Fibroblast of skin of right quadriceps (primary cell): ENCODE measurements at regions not wholly inside any gene's neighbourhood (a gene's known extent, or its start where the extent isn't known, plus 50 kb on each side); places are given as distances from the start of the nearest gene placed in this dataset.
A peak's percentile ranks its signal among the peaks of the same experiment; 100 is the strongest.

Experiments used
- DNase-seq: peaks from one replicate; pipeline ENCODE4 v3.0.0-alpha.2; 2013

DNA sequence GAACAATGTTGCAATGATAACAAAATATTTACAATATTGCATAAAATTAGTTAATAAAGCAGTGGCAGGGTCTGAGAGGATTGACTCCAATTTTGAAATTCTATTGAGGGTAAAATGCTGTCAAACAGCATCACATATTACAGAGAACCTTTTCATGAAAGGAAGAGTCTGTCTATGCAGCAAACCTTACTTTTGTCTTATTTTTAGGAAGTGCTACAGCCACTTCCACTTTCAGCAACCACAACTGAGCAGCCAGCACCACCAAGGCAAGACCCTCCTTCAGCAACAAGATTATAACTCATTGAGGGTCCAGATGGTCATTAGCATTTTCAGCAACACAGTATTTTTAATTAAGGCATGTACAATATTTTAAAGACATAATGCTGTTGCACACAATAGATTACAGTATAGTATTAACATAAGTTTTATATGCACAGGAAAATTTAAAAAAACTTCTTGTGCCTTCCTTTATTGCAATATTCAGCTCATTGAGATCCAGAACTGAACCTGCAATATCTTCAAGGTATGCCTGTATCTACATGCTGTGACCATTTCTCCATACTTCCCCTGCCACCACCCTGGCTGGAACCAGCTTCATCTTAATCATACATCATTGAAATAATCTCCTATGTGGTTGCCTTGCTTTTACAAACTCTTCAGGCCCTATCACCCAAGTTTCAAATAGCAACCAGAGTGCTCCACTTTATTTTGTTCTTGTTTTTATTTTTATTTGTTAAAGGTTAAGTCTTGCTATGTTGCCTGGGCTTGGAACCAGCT, 711.2 kb downstream of the KCNA4 start:
- no peak for DNase-seq

DNA sequence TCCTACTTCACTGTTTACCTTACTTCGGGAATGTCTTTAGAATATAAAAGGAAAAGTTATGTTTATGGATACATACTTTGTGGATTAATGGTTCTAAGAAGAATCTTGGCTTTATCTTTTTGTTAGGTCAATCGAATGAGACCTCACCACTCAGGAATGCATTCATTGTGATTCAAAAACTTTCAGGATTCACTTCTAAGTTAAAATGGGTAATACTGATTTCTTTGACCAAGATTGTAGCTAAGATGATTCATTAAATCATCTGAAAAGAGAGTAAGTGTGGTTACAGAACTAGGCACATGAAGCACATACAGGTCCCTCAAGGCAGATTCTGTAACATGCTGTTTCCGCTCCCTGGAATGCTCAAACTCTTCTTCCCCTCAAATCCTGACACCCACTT, 716.4 kb downstream of the KCNA4 start:
- peak; percentile 89 for DNase-seq

DNA sequence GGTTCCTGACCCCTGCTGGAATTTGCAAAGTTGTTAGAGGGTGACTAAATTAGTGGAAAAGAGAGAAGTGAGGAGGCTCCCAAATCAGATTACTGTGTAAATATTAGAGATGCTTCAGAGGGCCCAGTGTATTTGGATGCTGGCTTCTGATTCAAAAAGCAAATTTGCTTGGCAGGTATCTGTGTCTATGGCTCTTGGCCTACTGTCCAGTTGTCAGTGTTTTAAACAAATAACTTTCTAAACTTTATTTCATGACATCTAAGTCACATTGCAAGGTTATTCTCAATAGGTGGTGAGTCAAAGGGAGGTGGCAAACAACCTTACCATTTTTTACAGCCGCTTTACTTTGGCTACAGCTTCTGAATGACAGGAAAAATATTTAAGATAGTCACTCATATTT, 720.1 kb downstream of the KCNA4 start:
- no peak for DNase-seq

DNA sequence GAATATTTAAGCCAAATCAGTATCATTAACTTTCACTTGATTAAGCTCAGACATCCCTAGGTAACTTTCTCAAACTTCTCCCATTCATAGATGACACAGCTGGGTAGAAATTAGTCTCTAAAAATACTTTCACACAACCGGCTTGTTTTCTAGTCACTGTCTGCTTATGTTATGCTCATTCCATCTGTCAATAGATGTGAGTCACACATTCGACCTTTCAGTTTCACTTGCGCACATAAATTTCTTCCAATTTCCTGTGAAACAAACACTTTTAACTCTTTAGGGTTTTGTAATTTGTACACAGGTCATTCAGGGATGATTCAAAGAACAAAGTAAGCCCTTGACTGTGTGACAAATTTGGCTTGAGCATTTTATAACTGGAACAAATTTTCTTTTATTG, 723.0 kb downstream of the KCNA4 start:
- peak; percentile 84 for DNase-seq

DNA sequence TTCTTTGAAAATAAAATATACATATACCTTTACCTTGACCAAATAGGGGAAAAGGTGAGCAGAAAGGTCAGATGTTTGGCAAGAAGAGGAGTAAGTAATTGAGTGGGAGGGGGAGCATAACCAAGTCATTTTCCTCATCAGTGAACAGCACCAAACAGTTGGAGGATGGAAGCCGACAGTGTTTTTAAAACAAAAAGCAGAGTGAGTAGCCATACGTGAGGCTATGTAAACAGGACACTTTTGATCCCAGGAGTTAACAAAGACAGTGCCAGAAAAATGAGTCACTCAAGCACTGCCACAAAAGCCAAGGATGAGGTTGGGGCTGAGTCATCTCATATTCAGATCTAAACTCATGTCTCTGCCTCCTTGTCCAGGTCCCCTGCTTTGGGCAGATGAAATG, 734.7 kb downstream of the KCNA4 start:
- peak; percentile 95 for DNase-seq

DNA sequence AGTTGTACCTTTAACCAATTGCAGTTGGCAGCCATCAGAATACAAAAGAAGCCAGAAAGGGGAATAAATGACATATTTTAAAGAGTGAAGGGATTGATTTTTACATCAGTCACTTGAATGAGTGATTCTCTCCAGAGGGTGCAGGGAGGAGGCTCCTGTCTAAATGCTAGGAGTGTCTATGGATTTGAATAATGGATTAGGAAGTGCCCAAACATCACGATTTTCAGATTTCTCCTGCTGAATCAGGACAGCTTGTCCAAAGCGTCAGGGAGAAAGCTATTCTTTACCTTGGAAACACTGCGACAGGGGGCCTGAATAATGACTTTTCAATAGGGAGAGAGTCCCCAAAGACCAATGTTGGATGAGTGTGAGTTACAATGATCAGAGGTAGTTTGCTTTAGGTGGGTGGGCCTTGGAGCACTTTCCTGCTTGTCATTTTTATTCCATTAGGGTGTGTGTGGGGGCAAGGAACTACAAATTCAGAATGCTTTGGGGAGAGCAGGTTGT, 735.5 kb downstream of the KCNA4 start:
- DNase-seq, result no peak

DNA sequence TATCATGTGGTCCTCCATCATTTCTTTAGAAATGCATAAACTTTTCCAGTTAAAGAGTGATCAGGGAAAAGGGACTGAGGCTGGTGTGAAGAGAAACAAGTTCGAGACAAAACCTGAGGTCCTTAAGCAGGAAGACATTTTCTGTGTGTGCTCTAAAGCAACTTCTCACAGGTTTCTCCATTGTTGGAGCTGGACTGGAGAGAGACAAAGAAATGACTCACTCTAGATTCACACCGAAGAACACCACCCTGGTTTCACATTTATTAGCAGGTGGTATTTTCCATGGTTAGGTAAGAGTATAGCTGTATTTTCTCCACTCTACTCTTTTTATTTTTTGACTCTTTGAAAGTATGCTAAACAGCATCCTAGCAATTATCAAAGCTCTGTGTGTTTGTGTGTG, 736.4 kb downstream of the KCNA4 start:
- DNase-seq, result no peak

DNA sequence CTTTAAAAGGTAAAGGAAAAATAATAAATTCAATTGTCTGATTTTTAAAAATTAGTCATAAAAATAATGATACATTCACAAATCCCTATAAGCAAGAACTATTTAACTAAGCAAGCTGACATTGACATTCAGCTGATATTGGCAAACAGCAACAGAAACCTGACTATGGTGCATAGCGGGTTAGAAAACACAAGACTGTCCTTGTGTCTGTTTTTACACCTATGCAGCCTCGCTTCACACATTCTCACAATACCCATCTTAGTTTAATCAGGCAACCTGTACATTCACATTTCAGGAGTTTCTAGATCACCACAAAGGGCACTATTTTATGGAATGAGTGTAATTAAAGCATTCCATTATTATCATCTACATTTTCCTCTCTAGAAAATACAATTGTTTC, 737.1 kb downstream of the KCNA4 start:
- DNase-seq, result no peak

DNA sequence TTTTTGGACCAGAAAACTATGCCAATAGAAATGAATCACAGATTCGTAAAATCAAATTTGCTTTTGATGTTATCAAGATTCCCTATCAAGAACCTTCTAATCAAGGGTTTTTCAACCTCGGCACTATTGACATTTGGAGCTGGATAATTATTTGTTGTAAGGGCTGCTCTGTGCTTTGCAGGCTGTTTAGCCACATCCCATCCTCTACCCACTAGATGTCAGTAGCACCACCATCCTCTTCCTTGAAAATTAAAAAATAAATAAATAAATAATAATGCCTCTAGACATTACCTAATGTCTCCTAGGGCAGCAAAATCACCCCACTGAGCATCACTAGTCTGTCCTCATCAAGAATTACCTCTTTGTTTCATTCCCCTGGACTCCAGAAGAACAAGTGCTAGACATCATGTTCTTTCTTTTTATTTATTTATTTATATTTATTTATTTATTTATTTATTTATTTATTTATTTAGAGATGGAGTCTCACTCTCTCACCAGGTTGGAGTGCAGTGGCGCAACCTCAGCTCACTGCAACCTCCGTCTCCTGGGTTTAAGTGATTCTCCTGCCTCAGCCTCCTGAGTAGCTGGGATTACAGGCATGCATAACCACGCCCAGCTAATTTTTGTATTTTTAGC, 744.7 kb downstream of the KCNA4 start:
- peak; percentile 36 for DNase-seq

DNA sequence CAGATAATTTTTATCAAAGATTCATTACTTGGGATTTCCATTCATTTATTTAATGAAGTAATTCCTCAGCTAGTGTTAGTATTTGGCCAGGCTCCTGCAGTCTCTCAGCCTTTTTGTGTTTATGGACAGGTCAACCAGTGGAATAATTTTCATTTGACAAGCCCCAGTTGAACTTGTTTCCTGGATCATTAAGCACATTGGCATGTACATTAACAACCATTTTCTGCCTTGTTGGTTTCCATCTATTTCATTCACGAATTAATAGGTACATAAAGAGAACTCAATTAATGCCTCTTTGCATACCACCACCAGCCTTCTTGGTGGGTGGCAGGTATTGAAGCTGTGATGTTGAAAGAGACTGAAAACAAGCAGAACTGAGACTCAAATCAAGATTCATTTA, 745.2 kb downstream of the KCNA4 start:
- no peak for DNase-seq

DNA sequence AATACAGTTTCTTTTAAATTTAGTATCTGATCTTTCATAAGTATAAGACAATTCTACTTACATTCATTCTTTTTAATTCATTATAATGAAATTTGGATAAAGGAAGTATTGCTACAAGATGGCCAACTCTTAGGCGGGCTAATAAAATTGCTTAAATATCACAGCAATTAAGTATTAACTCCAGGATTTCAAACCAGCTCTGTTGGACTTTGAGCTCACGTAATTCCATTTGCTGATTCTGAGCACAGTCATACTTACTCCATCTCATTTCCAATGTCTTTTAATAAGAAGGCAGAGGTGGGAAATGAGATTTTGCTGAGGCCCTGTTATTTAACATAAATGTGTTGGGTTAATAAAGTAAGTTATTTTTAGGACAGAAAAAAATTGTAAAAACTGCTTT, 748.1 kb downstream of the KCNA4 start:
- DNase-seq, result no peak

DNA sequence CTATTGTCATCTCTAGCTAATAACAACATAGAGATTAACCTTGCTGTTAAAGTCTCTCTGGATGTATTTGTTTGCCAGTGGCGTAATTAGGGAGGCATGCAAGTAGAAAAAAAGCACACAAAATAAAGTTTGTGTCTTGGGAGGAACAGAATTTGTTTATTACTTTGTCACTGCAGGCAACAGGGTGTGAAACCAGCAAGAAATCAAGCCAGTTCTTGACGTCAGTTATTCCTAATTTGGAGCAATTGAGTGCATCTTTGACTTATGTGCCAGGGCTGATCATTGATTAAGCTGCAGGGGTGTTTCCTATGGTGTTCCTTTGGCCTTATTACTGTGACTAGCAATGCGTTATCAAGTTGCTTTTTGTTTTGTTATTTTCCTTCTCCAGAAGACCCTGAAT, 751.0 kb downstream of the KCNA4 start:
- no peak for DNase-seq

DNA sequence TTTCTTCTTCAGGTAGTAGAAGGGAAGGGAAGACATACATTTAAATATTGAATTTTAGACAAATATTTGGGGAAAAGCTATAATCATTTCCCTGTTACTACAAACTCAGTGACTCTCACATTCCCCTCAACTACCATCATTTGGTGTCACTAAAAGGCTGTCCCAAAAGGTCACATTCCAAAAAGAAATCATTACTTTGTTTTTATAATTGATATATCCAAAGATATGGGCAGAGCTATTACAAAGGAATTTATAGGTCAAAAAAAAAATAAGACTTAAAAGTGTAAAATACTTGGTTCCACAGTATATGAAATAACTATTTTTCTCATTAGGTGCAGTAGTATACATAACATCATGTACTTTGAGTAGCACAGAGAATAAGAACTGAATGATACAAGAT, 751.4 kb downstream of the KCNA4 start:
- DNase-seq, result no peak

DNA sequence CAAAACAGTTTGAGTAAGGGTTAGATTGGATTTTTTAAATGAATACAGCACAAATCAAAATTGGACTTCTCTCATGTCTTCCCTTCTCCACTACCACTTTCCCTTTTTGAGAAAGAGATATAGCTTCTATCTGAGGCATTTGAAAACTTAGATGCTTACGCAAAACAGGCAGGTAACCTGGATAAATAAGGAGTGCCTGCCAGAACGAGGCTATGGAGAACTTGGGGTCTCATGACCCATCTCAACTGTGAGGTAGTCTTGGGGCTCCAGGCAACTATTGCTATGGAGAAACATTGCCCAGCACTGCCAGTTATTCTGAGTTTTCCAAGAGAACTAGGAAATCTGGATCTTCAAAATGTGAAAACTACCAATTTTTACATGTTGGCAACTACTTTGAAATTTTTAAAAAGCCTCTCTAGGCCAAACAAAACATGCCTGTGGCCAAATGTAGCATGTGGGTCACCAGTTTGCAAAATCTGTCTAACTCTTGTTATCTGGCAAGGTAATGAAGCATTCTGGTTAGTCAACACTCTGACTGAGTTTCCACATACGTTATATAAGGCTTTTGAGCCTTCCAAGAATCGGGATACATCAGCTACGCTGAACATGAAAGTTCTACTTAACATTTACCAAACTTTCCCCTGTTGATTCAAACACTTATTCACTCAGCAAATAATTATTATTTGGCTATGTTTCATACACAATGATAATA, 752.7 kb downstream of the KCNA4 start:
- DNase-seq, result peak; percentile 9

DNA sequence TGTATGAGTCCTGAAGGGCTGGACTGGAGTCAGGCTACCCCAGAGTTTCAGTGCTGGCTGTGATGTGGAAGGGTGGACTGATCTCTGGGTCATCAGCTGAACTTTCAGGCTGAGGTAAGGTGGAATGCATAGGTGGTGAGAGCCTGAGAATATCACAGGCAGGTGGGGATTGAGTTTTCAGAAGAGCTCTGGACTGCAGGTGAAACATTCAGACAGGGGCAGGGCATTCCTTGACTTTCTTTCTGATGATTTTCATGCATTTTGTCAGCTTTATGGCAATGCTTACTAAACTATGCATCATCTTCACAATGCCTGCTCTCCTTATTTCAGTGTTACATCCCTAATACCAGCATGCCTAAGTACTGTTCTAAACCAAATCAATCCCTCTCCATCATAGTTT, 755.0 kb downstream of the KCNA4 start:
- no peak for DNase-seq

DNA sequence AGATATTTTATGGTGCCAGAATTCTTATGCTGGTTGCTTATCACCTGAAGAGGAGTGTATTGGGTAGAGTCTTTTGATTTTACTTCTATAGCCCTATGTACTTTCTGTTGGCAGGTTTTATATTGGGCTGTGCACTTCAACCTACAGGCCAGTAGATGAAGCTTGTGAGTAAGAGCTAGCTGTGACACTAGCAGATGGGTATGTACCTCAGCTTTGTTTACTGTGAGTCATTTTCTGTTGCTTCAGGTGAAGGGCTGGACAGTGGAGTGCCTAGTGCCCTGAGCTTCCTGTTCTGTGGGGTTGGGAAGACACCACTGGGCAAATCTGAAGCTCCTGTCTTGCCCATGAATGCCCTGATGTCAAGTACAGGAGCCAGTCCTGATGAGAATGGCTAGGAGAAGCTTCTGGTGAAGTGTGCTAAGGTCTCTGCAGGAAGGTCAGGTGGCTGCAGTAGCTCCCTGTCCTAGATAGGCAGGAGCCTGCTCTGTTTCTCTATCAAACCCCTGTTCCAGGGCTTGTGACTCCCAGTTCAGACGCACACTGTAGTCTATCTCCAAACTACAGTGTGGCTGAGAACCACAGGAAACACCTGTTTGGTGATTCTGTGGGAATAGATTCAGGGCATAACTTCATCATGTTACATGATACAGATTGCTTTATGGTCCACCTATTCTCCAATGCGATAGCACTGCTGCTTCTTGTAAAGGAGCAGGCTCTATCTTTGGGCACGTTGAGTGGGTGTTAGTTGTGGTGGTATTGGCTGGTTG, 755.7 kb downstream of the KCNA4 start:
- DNase-seq, result peak; percentile 25

DNA sequence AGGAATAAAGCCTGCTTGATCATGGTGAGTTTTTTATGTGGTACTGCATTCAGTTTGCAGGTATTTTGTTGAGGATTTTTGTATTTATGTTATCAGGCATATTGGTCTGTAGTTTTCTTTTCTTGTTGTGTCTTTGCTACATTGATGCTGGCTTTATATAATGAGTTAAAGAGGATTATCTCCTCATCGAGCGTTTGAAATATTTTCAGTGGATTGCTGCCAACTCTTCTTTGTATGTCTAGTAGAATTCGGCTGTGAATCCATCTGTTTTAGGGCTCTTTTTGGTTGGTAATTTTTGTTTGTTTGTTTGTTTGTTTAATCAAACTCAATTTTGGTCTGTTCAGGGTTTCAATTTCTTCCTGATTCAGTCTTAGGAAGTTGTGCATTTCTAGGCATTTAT, 758.4 kb downstream of the KCNA4 start:
- no peak for DNase-seq

DNA sequence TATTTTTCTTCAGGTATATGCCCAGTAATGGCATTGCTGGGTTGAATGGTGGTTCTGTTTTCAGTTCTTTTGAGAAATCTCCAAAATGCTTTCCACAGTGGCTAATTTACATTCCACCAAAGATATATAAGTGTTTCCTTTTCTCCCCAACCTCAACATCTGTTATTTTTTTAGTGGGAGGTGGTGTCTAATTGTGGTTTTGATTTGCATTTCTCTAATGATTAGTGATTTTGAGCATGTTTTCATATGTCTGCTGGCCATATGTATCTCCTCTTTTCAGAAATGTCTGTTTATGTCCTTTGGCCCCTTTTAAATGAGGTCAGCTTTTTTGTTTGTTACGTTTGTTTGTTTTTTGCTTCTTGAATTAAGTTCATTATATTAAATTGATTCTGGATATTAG, 760.2 kb downstream of the KCNA4 start:
- peak; percentile 17 for DNase-seq

DNA sequence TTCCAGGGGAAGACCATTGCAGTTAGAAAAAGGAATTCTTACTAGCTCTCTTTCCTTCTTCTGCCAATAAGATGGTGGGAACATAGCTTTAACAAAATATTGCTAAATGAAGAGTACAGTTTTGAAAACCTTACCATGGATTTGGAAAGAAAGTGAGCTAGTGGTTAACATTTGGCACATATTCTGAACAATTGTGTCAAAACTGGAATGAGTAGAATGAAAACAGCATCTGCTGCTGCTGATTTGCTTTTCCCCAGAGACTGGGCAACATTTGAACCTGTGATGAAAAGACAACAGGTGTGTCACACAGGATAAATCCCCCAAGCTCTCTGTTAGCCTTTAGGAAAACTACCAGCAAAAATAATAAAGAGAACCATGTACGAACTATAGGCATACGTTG, 761.4 kb downstream of the KCNA4 start:
- no peak for DNase-seq

DNA sequence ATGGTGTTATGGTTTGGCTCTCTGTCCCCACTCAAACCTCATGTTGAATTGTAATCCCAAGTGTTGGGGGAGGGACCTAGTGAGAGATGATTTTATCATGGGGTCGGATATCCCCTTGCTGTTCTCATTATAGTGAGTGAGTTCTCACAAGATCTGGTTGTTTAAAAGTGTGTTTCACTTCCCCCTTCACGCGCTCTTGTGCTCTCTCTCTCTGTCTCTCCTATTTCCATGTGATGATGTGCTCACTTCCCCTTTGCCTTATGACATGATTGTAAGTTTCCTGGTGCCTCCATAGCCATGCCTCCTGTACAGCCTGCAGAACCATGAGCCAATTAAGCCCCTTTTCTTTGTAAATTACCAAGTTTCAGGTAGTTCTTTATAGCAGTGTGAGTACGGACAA, 765.1 kb downstream of the KCNA4 start:
- no peak for DNase-seq

DNA sequence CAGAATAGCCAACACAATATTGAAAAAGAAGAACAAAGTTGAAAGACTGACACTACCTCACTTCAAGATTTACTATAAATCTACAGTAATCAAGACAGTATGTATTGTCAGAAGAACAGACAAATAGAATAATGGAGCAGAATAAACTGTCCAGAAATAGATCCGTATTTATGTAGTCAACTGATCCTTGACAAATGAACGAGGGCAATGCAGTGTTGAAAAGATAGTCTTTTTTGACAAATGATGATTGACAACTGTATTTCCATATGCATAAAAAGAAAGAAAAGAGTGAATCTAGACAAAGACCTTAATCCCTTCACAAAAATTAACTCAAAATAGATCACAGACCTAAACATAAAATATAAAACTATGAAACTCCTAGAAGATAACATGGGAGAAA, 767.1 kb downstream of the KCNA4 start:
- DNase-seq, result no peak

DNA sequence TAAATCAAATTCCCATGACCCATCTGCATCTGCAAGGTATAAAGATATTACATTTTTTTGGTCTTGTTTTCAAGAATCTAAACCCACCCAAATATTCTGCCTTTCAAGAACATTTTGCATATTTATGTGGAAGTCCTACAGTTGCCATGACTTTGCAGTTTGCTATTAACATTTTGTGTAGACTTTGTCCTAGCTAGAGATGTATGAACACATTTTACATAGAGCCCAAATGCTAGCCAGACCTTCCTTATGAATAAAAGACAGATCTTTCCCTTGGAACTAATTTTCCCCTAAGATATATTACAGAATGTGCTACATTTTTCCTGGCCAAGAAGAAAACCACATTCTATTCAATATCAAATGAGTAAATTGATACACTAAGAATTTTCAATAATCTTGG, 772.5 kb downstream of the KCNA4 start:
- DNase-seq, result no peak

DNA sequence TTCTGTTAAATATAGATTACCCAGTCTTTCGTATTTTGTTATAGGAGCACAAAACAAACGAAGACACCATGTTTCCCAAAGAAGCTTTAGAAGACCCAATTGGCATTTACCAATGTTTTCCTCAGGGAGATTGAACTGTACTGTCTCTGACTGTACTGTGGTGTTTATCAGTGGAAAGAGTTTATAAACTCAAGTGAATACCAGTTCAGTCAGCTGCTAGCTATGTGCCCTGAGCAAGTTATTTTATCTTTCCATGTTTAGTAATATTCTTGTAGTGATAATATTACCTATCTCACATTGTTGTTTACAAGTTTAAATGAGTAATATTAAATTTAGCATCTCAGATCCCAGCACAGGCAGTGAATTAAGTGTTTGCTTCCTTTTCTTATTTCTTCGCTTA, 773.2 kb downstream of the KCNA4 start:
- no peak for DNase-seq
